ENCODE measurements at regions not wholly inside any gene's neighbourhood (a gene's known extent, or its start where the extent isn't known, plus 50 kb on each side); places are given as distances from the start of the nearest gene placed in this dataset.

GRCh38 chr3:106381286-106381938 lies 512.6 kb upstream of the CBLB start:
- TF ChIP-seq YY1 (IDR thresholded peaks at IDR 0.05; ENCODE audit: insufficient read depth, insufficient read length) (no peak), ZNF274 (IDR thresholded peaks at IDR 0.05; ENCODE audit: low read depth, low read length) (no peak)
